ENCODE measurements at regions not wholly inside any gene's neighbourhood (a gene's known extent, or its start where the extent isn't known, plus 50 kb on each side); places are given as distances from the start of the nearest gene placed in this dataset.

- no peak for TF ChIP-seq CTCF (IDR thresholded peaks at IDR 0.05; ENCODE audit: poor library complexity)
- TF ChIP-seq EZH2phosphoT487 (IDR thresholded peaks at IDR 0.05; ENCODE audit: low read depth, severe bottlenecking, unreplicated experiment) = no peak
- no peak for TF ChIP-seq EZH2 (IDR thresholded peaks at IDR 0.05; ENCODE audit: borderline replicate concordance)
Observed at GRCh38 chr5:1707467-1707866, 92.2 kb downstream of the MRPL36 start.
